ENCODE measurements at regions not wholly inside any gene's neighbourhood (a gene's known extent, or its start where the extent isn't known, plus 50 kb on each side); places are given as distances from the start of the nearest gene placed in this dataset.

DNA sequence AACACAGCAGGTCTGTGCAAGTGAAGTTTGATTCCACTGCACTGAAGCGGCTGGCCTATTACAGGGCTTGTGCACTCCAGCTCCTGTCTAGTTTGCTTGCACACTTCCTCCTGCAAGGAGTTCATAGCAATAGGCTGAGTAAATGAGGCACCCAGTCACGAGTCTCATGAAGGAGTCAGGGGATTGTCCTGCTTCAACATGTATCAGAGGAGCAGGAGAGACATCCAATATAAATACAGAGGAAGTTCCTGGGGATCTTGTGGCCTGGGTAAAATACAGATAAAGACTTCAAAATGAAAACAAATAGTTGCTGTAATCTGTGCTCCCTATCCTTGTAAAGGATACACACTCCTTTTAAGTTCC lies 259.9 kb downstream of the SLITRK1 start:
- no peaks in the 10 kb centered on the region for H3K4me1 ChIP-seq (ENCODE audit: insufficient read depth)
- no peak overlapping the region for H2AFZ ChIP-seq
- ATAC-seq (no peak), DNase-seq (ENCODE audit: low spot score) (no peak)
- H3K9me2 ChIP-seq (ENCODE audit: insufficient read depth): no peaks in the 10 kb centered on the region
- H3K27ac Mint-ChIP-seq: no peak overlapping the region
- no peak overlapping the region for H3K4me2 ChIP-seq
- TF ChIP-seq, protein P1, sequence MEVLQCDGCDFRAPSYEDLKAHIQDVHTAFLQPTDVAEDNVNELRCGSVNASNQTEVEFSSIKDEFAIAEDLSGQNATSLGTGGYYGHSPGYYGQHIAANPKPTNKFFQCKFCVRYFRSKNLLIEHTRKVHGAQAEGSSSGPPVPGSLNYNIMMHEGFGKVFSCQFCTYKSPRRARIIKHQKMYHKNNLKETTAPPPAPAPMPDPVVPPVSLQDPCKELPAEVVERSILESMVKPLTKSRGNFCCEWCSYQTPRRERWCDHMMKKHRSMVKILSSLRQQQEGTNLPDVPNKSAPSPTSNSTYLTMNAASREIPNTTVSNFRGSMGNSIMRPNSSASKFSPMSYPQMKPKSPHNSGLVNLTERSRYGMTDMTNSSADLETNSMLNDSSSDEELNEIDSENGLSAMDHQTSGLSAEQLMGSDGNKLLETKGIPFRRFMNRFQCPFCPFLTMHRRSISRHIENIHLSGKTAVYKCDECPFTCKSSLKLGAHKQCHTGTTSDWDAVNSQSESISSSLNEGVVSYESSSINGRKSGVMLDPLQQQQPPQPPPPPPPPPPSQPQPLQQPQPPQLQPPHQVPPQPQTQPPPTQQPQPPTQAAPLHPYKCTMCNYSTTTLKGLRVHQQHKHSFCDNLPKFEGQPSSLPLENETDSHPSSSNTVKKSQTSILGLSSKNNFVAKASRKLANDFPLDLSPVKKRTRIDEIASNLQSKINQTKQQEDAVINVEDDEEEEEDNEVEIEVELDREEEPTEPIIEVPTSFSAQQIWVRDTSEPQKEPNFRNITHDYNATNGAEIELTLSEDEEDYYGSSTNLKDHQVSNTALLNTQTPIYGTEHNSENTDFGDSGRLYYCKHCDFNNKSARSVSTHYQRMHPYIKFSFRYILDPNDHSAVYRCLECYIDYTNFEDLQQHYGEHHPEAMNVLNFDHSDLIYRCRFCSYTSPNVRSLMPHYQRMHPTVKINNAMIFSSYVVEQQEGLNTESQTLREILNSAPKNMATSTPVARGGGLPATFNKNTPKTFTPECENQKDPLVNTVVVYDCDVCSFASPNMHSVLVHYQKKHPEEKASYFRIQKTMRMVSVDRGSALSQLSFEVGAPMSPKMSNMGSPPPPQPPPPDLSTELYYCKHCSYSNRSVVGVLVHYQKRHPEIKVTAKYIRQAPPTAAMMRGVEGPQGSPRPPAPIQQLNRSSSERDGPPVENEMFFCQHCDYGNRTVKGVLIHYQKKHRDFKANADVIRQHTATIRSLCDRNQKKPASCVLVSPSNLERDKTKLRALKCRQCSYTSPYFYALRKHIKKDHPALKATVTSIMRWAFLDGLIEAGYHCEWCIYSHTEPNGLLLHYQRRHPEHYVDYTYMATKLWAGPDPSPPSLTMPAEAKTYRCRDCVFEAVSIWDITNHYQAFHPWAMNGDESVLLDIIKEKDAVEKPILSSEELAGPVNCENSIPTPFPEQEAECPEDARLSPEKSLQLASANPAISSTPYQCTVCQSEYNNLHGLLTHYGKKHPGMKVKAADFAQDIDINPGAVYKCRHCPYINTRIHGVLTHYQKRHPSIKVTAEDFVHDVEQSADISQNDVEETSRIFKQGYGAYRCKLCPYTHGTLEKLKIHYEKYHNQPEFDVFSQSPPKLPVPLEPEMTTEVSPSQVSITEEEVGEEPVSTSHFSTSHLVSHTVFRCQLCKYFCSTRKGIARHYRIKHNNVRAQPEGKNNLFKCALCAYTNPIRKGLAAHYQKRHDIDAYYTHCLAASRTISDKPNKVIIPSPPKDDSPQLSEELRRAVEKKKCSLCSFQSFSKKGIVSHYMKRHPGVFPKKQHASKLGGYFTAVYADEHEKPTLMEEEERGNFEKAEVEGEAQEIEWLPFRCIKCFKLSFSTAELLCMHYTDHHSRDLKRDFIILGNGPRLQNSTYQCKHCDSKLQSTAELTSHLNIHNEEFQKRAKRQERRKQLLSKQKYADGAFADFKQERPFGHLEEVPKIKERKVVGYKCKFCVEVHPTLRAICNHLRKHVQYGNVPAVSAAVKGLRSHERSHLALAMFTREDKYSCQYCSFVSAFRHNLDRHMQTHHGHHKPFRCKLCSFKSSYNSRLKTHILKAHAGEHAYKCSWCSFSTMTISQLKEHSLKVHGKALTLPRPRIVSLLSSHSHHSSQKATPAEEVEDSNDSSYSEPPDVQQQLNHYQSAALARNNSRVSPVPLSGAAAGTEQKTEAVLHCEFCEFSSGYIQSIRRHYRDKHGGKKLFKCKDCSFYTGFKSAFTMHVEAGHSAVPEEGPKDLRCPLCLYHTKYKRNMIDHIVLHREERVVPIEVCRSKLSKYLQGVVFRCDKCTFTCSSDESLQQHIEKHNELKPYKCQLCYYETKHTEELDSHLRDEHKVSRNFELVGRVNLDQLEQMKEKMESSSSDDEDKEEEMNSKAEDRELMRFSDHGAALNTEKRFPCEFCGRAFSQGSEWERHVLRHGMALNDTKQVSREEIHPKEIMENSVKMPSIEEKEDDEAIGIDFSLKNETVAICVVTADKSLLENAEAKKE (CRISPR knock-in tag; IDR thresholded peaks at IDR 0.05): no peak
- TF ChIP-seq POLR2AphosphoS5 (IDR thresholded peaks at IDR 0.05; ENCODE audit: low read depth) (no peak), JUNB (IDR thresholded peaks at IDR 0.05; ENCODE audit: unreplicated experiment) (no peak), ZNF114 (CRISPR knock-in tag; IDR thresholded peaks at IDR 0.05) (no peak), CREB1 (CRISPR knock-in tag; IDR thresholded peaks at IDR 0.05; ENCODE audit: low read depth) (no peak), EZH2phosphoT487 (IDR thresholded peaks at IDR 0.05; ENCODE audit: unreplicated experiment) (no peak), STAT1 (IDR thresholded peaks at IDR 0.05; ENCODE audit: unreplicated experiment) (no peak), EZH2 (IDR thresholded peaks at IDR 0.05; ENCODE audit: low read depth, unreplicated experiment) (no peak), ETS1 (IDR thresholded peaks at IDR 0.05) (no peak), ZNF331 (CRISPR knock-in tag; IDR thresholded peaks at IDR 0.05; ENCODE audit: low read depth) (no peak), NANOG (IDR thresholded peaks at IDR 0.05; ENCODE audit: borderline replicate concordance) (no peak)
- TF ChIP-seq, protein P2, sequence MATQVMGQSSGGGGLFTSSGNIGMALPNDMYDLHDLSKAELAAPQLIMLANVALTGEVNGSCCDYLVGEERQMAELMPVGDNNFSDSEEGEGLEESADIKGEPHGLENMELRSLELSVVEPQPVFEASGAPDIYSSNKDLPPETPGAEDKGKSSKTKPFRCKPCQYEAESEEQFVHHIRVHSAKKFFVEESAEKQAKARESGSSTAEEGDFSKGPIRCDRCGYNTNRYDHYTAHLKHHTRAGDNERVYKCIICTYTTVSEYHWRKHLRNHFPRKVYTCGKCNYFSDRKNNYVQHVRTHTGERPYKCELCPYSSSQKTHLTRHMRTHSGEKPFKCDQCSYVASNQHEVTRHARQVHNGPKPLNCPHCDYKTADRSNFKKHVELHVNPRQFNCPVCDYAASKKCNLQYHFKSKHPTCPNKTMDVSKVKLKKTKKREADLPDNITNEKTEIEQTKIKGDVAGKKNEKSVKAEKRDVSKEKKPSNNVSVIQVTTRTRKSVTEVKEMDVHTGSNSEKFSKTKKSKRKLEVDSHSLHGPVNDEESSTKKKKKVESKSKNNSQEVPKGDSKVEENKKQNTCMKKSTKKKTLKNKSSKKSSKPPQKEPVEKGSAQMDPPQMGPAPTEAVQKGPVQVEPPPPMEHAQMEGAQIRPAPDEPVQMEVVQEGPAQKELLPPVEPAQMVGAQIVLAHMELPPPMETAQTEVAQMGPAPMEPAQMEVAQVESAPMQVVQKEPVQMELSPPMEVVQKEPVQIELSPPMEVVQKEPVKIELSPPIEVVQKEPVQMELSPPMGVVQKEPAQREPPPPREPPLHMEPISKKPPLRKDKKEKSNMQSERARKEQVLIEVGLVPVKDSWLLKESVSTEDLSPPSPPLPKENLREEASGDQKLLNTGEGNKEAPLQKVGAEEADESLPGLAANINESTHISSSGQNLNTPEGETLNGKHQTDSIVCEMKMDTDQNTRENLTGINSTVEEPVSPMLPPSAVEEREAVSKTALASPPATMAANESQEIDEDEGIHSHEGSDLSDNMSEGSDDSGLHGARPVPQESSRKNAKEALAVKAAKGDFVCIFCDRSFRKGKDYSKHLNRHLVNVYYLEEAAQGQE (IDR thresholded peaks at IDR 0.05; ENCODE audit: unreplicated experiment): no peak
- TF ChIP-seq, protein P3, sequence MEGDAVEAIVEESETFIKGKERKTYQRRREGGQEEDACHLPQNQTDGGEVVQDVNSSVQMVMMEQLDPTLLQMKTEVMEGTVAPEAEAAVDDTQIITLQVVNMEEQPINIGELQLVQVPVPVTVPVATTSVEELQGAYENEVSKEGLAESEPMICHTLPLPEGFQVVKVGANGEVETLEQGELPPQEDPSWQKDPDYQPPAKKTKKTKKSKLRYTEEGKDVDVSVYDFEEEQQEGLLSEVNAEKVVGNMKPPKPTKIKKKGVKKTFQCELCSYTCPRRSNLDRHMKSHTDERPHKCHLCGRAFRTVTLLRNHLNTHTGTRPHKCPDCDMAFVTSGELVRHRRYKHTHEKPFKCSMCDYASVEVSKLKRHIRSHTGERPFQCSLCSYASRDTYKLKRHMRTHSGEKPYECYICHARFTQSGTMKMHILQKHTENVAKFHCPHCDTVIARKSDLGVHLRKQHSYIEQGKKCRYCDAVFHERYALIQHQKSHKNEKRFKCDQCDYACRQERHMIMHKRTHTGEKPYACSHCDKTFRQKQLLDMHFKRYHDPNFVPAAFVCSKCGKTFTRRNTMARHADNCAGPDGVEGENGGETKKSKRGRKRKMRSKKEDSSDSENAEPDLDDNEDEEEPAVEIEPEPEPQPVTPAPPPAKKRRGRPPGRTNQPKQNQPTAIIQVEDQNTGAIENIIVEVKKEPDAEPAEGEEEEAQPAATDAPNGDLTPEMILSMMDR (conservative IDR thresholded peaks at IDR 0.05; ENCODE audit: low read depth in 2 of 2): no peak
- H4K20me1 ChIP-seq (replicated peaks; ENCODE audit: insufficient read depth): no peaks in the 10 kb centered on the region
- peaks cover 15% of the 10 kb centered on the region for H3K36me3 Mint-ChIP-seq (ENCODE audit: low read depth)
- H3K36me3 ChIP-seq (ENCODE audit: insufficient read depth): no peaks in the 10 kb centered on the region; the same call in 1 of the 2 replicates
- no peak overlapping the region for H3K27ac ChIP-seq (ENCODE audit: low read depth)
- no peak overlapping the region for H3K4me3 Mint-ChIP-seq
- no peaks in the 10 kb centered on the region for H3F3A ChIP-seq (replicated peaks; ENCODE audit: low read depth)
- H3K4me3 ChIP-seq: no peak overlapping the region
- H3K27me3 ChIP-seq (ENCODE audit: insufficient read depth): no peaks in the 10 kb centered on the region
- no peaks in the 10 kb centered on the region for H3K79me2 ChIP-seq (replicated peaks; ENCODE audit: insufficient read depth)
- no peaks in the 10 kb centered on the region for H3K4me1 Mint-ChIP-seq
- peaks cover 2% of the 10 kb centered on the region for H3K27me3 Mint-ChIP-seq (ENCODE audit: insufficient read depth, low read depth, poor library complexity)
- H3K9me3 Mint-ChIP-seq: peaks cover 18% of the 10 kb centered on the region
